PC-9 (cell line): ENCODE measurements at regions not wholly inside any gene's neighbourhood (a gene's known extent, or its start where the extent isn't known, plus 50 kb on each side); places are given as distances from the start of the nearest gene placed in this dataset.

Experiments used
- CTCF ChIP-seq: fragments of 200-600 bp; sonication (generic); conservative IDR thresholded peaks from 2 replicates; pipeline ENCODE4 v1.6.1; 2017; ENCODE audit warnings: mixed run types, antibody characterized with exemption, mild to moderate bottlenecking, moderate library complexity
- EZH2 ChIP-seq: fragments of 200-600 bp; sonication (generic); IDR thresholded peaks from 2 replicates; pipeline ENCODE4 v1.8.0; 2017; ENCODE audit warnings: antibody characterized with exemption, low read depth

- TF ChIP-seq CTCF (no peak), EZH2 (no peak)
Measured at GRCh38 chr2:154532004-154532403, 166.5 kb upstream of the KCNJ3 start.
